NT2/D1 (cell line): ENCODE measurements at regions not wholly inside any gene's neighbourhood (a gene's known extent, or its start where the extent isn't known, plus 50 kb on each side); places are given as distances from the start of the nearest gene placed in this dataset.

Source experiments
- DNase-seq: peaks from one replicate; pipeline ENCODE4 v3.0.0-alpha.2; 2011; ENCODE audit warnings: low read depth, low spot score
- H3K27me3 ChIP-seq: 2 replicates; pipeline ENCODE4 v1.6.0; 2011; ENCODE audit warnings: mild to moderate bottlenecking; ENCODE audit not compliant: insufficient read length, insufficient read depth
- H3K36me3 ChIP-seq: 2 replicates; pipeline ENCODE4 v1.6.1; 2011; ENCODE audit warnings: mild to moderate bottlenecking, low read length, mixed read lengths; ENCODE audit not compliant: insufficient read depth, insufficient read length
- H3K4me1 ChIP-seq: 2 replicates; pipeline ENCODE4 v1.5.1; 2011; ENCODE audit not compliant: insufficient read depth, insufficient read length
- H3K4me3 ChIP-seq: 2 replicates; pipeline ENCODE4 v1.5.1; 2011; ENCODE audit warnings: low read depth; ENCODE audit not compliant: insufficient read length
- H3K9ac ChIP-seq: 2 replicates; pipeline ENCODE4 v1.6.0; 2011; ENCODE audit warnings: low read depth; ENCODE audit not compliant: insufficient read length
- H3K9me3 ChIP-seq: 2 replicates; pipeline ENCODE4 v1.5.1; 2011; ENCODE audit warnings: mild to moderate bottlenecking, low read length; ENCODE audit not compliant: insufficient read depth
- SUZ12 ChIP-seq: IDR thresholded peaks from 2 replicates; pipeline ENCODE4 v1.6.1; 2011; ENCODE audit not compliant: insufficient read length, insufficient read depth; ENCODE audit errors: extremely low read depth
- YY1 ChIP-seq: IDR thresholded peaks from 2 replicates; pipeline ENCODE4 v1.6.1; 2011; ENCODE audit not compliant: insufficient read length, insufficient read depth
- ZNF274 ChIP-seq: IDR thresholded peaks from 2 replicates; pipeline ENCODE4 v1.6.1; 2011; ENCODE audit warnings: mild to moderate bottlenecking, low read depth, low read length

GRCh38 chr2:15722980-15723379, 131.3 kb downstream of the DDX1 start:
- Histone ChIP-seq H3K36me3 (no peaks in the 10 kb centered on the region), H3K27me3 (no peaks in the 10 kb centered on the region), H3K9me3 (no peaks in the 10 kb centered on the region; the same call in 1 of the 2 replicates), H3K9ac (no peak overlapping the region), H3K4me1 (no peaks in the 10 kb centered on the region), H3K4me3 (no peak overlapping the region)
- DNase-seq, result no peak
- TF ChIP-seq SUZ12 (no peak), YY1 (no peak), ZNF274 (no peak)

GRCh38 chr2:15724235-15724634, 132.6 kb downstream of the DDX1 start:
- Histone ChIP-seq H3K9me3 (no peaks in the 10 kb centered on the region; the same call in 1 of the 2 replicates), H3K36me3 (no peaks in the 10 kb centered on the region), H3K4me3 (no peak overlapping the region), H3K4me1 (no peaks in the 10 kb centered on the region), H3K9ac (no peak overlapping the region), H3K27me3 (no peaks in the 10 kb centered on the region)
- TF ChIP-seq YY1 (no peak), ZNF274 (no peak), SUZ12 (no peak)
- no peak for DNase-seq

- Histone ChIP-seq H3K27me3 (no peaks in the 10 kb centered on the region), H3K9me3 (no peaks in the 10 kb centered on the region; the same call in 1 of the 2 replicates), H3K36me3 (no peaks in the 10 kb centered on the region), H3K4me3 (no peak overlapping the region), H3K9ac (no peak overlapping the region), H3K4me1 (peaks cover 5% of the 10 kb centered on the region)
- TF ChIP-seq ZNF274 (no peak), SUZ12 (no peak), YY1 (no peak)
- no peak for DNase-seq
Observed at GRCh38 chr2:15725101-15725781, 133.6 kb downstream of the DDX1 start.

GRCh38 chr2:15725782-15726112, 134.1 kb downstream of the DDX1 start:
- Histone ChIP-seq H3K27me3 (no peaks in the 10 kb centered on the region), H3K36me3 (no peaks in the 10 kb centered on the region), H3K4me3 (no peak overlapping the region), H3K4me1 (peaks cover 5% of the 10 kb centered on the region), H3K9ac (no peak overlapping the region), H3K9me3 (no peaks in the 10 kb centered on the region; the same call in 1 of the 2 replicates)
- TF ChIP-seq YY1 (no peak), SUZ12 (no peak), ZNF274 (no peak)
- DNase-seq, result no peak

GRCh38 chr2:15726321-15727057, 134.8 kb downstream of the DDX1 start:
- Histone ChIP-seq H3K9me3 (no peaks in the 10 kb centered on the region), H3K4me3 (no peak overlapping the region), H3K27me3 (no peaks in the 10 kb centered on the region), H3K9ac (no peak overlapping the region), H3K36me3 (no peaks in the 10 kb centered on the region), H3K4me1 (peaks cover 5% of the 10 kb centered on the region)
- no peak for DNase-seq
- TF ChIP-seq YY1 (no peak), ZNF274 (no peak), SUZ12 (no peak)

GRCh38 chr2:15727396-15728244, 136.0 kb downstream of the DDX1 start:
- TF ChIP-seq SUZ12 (no peak), YY1 (no peak), ZNF274 (no peak)
- Histone ChIP-seq H3K4me1 (peaks cover 5% of the 10 kb centered on the region), H3K9ac (no peak overlapping the region), H3K36me3 (no peaks in the 10 kb centered on the region), H3K27me3 (no peaks in the 10 kb centered on the region), H3K9me3 (no peaks in the 10 kb centered on the region), H3K4me3 (no peak overlapping the region)
- no peak for DNase-seq
